NCI-H82 treated with DMSO at 0.1 percent for 48 hours (cell line): ENCODE measurements at regions not wholly inside any gene's neighbourhood (a gene's known extent, or its start where the extent isn't known, plus 50 kb on each side); places are given as distances from the start of the nearest gene placed in this dataset.
A peak's percentile ranks its signal among the peaks of the same experiment; 100 is the strongest.
"Not testable (repeated sequence)": the region's sequence is repeated elsewhere in the genome, so short reads cannot be mapped to it uniquely, and the experiment has no call there.

ENCODE experiments used
- DNase-seq: peaks from one replicate; lab custom pipeline; 2025; ENCODE audit not compliant: unreplicated experiment; lab: John Stamatoyannopoulos, UW

- DNase-seq, result no peak
These were observed 286.0 kb downstream of the TSN start for GRCh38 chr2:122041455-122041854.

- not testable (repeated sequence) for DNase-seq
These were observed 296.2 kb downstream of the TSN start for GRCh38 chr2:122051659-122052058.

- DNase-seq, result no peak
These were observed 300.1 kb downstream of the TSN start for GRCh38 chr2:122055521-122055931.

- no peak for DNase-seq
These were observed 301.4 kb downstream of the TSN start for GRCh38 chr2:122056853-122057252.

- DNase-seq, result no peak
These were observed 305.8 kb downstream of the TSN start for GRCh38 chr2:122061206-122061605.

GRCh38 chr2:122061831-122062230, 306.4 kb downstream of the TSN start:
- DNase-seq, result no peak

GRCh38 chr2:122062506-122062905, 307.1 kb downstream of the TSN start:
- no peak for DNase-seq

GRCh38 chr2:122063716-122064115, 308.3 kb downstream of the TSN start:
- DNase-seq, result no peak

- DNase-seq, result no peak
These were observed 314.8 kb downstream of the TSN start for GRCh38 chr2:122070241-122070731.

- no peak for DNase-seq
These were observed 317.2 kb downstream of the TSN start for GRCh38 chr2:122072666-122073065.

GRCh38 chr2:122074201-122074600, 318.8 kb downstream of the TSN start:
- no peak for DNase-seq

- no peak for DNase-seq
These were observed 319.9 kb downstream of the TSN start for GRCh38 chr2:122075381-122075780.

GRCh38 chr2:122077114-122077513, 321.7 kb downstream of the TSN start:
- no peak for DNase-seq

- DNase-seq, result peak; percentile 98
These were observed 322.3 kb downstream of the TSN start for GRCh38 chr2:122077771-122078170.

GRCh38 chr2:122078451-122078850, 323.0 kb downstream of the TSN start:
- DNase-seq, result peak; percentile 93

- no peak for DNase-seq
These were observed 324.4 kb downstream of the TSN start for GRCh38 chr2:122079844-122080243.

- DNase-seq, result no peak
These were observed 324.9 kb downstream of the TSN start for GRCh38 chr2:122080316-122080715.

- no peak for DNase-seq
These were observed 325.4 kb downstream of the TSN start for GRCh38 chr2:122080871-122081270.

- DNase-seq, result no peak
These were observed 326.3 kb downstream of the TSN start for GRCh38 chr2:122081751-122082150.

GRCh38 chr2:122083256-122084048, 328.0 kb downstream of the TSN start:
- DNase-seq, result no peak

- not testable (repeated sequence) for DNase-seq
These were observed 330.2 kb downstream of the TSN start for GRCh38 chr2:122085672-122086071.

- no peak for DNase-seq
These were observed 339.1 kb downstream of the TSN start for GRCh38 chr2:122094557-122094956.

GRCh38 chr2:122096761-122097160, 341.3 kb downstream of the TSN start:
- DNase-seq, result no peak
